Tibial nerve (tissue), 4 donors: ENCODE measurements at regions not wholly inside any gene's neighbourhood (a gene's known extent, or its start where the extent isn't known, plus 50 kb on each side); places are given as distances from the start of the nearest gene placed in this dataset.

Experiments
- CTCF ChIP-seq, 5 experiments: fragments of 200-600 bp in 3 of 5; fragments of 450-650 bp in 2 of 5; sonication (generic) in 3 of 5; IDR thresholded peaks; one replicate each; pipeline ENCODE4 v1.5.1; 2016 to 2019; ENCODE audit warnings: antibody characterized with exemption in 5 of 5, mild to moderate bottlenecking in 3 of 5, moderate library complexity in 2 of 5
- EP300 ChIP-seq, 2 donors: sonication (generic); formaldehyde crosslinking; IDR thresholded peaks; one replicate each; pipeline ENCODE4 v1.6.1; 2017; ENCODE audit warnings: antibody characterized with exemption in 2 of 2, mild to moderate bottlenecking in 1 of 2
- POLR2A ChIP-seq, 2 donors: fragments of 450-650 bp; IDR thresholded peaks; one replicate each; pipeline ENCODE4 v1.6.1; 2017; ENCODE audit warnings: antibody characterized with exemption in 2 of 2, mild to moderate bottlenecking in 2 of 2, moderate library complexity in 2 of 2

- TF ChIP-seq POLR2A (IDR thresholded peaks at IDR 0.05): no peak
- TF ChIP-seq CTCF (IDR thresholded peaks at IDR 0.05): no peak
- no peak for TF ChIP-seq EP300 (IDR thresholded peaks at IDR 0.05)
Measured at GRCh38 chr4:123345935-123346300, 50.7 kb upstream of the SPRY1 start.
